Activated T-cell treated with anti-CD3 and anti-CD28 coated beads, Interleukin-2, amount 50 U/mL, for 4 hours (primary cell): ENCODE measurements at regions not wholly inside any gene's neighbourhood (a gene's known extent, or its start where the extent isn't known, plus 50 kb on each side); places are given as distances from the start of the nearest gene placed in this dataset.

Experiments used
- ATAC-seq, 2 donors: fragments of 200-7000 bp; cut with Tn5 transposase; one replicate each; pipeline ENCODE4 v1.10.0; 2021
- DNase-seq: peaks from one replicate; pipeline ENCODE4 v3.0.0-alpha.2; 2020
- H3K27me3 Mint-ChIP-seq: one replicate; pipeline ENCODE4 v1.8.0; 2021; ENCODE audit warnings: low read depth, mixed read lengths
- H3K36me3 Mint-ChIP-seq: one replicate; pipeline ENCODE4 v1.8.0; 2022; ENCODE audit warnings: mixed read lengths; ENCODE audit not compliant: insufficient read depth
- H3K4me1 Mint-ChIP-seq: one replicate; pipeline ENCODE4 v1.8.0; 2021; ENCODE audit warnings: low read depth, mixed read lengths
- H3K4me3 Mint-ChIP-seq: one replicate; pipeline ENCODE4 v1.8.0; 2021; ENCODE audit warnings: mild to moderate bottlenecking, moderate library complexity, mixed read lengths
- H3K9me3 Mint-ChIP-seq: one replicate; pipeline ENCODE4 v1.8.0; 2021; ENCODE audit warnings: mixed read lengths

GRCh38 chr10:61176424-61176823, 232.4 kb upstream of the RHOBTB1 start:
- H3K36me3 Mint-ChIP-seq, result no peaks in the 10 kb centered on the region
- no peaks in the 10 kb centered on the region for H3K9me3 Mint-ChIP-seq
- H3K4me1 Mint-ChIP-seq, result no peaks in the 10 kb centered on the region

GRCh38 chr10:61175316-61175715, 231.3 kb upstream of the RHOBTB1 start:
- no peaks in the 10 kb centered on the region for H3K9me3 Mint-ChIP-seq
- ATAC-seq, result no peak
- H3K4me1 Mint-ChIP-seq, result no peaks in the 10 kb centered on the region
- H3K27me3 Mint-ChIP-seq, result no peaks in the 10 kb centered on the region
- DNase-seq, result no peak
- H3K36me3 Mint-ChIP-seq, result no peaks in the 10 kb centered on the region
- H3K4me3 Mint-ChIP-seq, result no peak overlapping the region

More at GRCh38 chr10:61176424-61176823, 232.4 kb upstream of the RHOBTB1 start:
- no peak for ATAC-seq
- no peak for DNase-seq
- Mint-ChIP-seq H3K4me3 (no peak overlapping the region), H3K27me3 (no peaks in the 10 kb centered on the region)

GRCh38 chr10:61173450-61173849, 229.5 kb upstream of the RHOBTB1 start:
- Mint-ChIP-seq H3K4me3 (no peak overlapping the region), H3K4me1 (no peaks in the 10 kb centered on the region), H3K27me3 (no peaks in the 10 kb centered on the region), H3K9me3 (peaks cover 3% of the 10 kb centered on the region), H3K36me3 (no peaks in the 10 kb centered on the region)
- ATAC-seq (no peak), DNase-seq (no peak)

GRCh38 chr10:61172182-61172926, 228.4 kb upstream of the RHOBTB1 start:
- no peak for ATAC-seq
- no peak overlapping the region for H3K4me3 Mint-ChIP-seq
- no peak for DNase-seq
- H3K36me3 Mint-ChIP-seq, result no peaks in the 10 kb centered on the region
- H3K9me3 Mint-ChIP-seq, result peaks cover 11% of the 10 kb centered on the region
- no peaks in the 10 kb centered on the region for H3K4me1 Mint-ChIP-seq
- H3K27me3 Mint-ChIP-seq, result no peaks in the 10 kb centered on the region

- no peak overlapping the region for H3K4me3 Mint-ChIP-seq
- H3K27me3 Mint-ChIP-seq, result no peaks in the 10 kb centered on the region
- ATAC-seq (no peak), DNase-seq (no peak)
- no peaks in the 10 kb centered on the region for H3K4me1 Mint-ChIP-seq
- H3K9me3 Mint-ChIP-seq, result peaks cover 11% of the 10 kb centered on the region
- no peaks in the 10 kb centered on the region for H3K36me3 Mint-ChIP-seq
Observed at GRCh38 chr10:61170594-61170993, 226.6 kb upstream of the RHOBTB1 start.

- Mint-ChIP-seq H3K36me3 (no peaks in the 10 kb centered on the region), H3K4me1 (no peaks in the 10 kb centered on the region), H3K9me3 (peaks cover 11% of the 10 kb centered on the region), H3K4me3 (no peak overlapping the region), H3K27me3 (no peaks in the 10 kb centered on the region)
- DNase-seq, result no peak
- ATAC-seq, result no peak
Observed at GRCh38 chr10:61169294-61169693, 225.3 kb upstream of the RHOBTB1 start.

- no peaks in the 10 kb centered on the region for H3K4me1 Mint-ChIP-seq
- peaks cover 1% of the 10 kb centered on the region for H3K27me3 Mint-ChIP-seq
- peaks cover 11% of the 10 kb centered on the region for H3K9me3 Mint-ChIP-seq
- no peaks in the 10 kb centered on the region for H3K36me3 Mint-ChIP-seq
- DNase-seq, result no peak
- no peak overlapping the region for H3K4me3 Mint-ChIP-seq
- ATAC-seq, result no peak
Observed at GRCh38 chr10:61166489-61166888, 222.5 kb upstream of the RHOBTB1 start.

GRCh38 chr10:61166065-61166464, 222.1 kb upstream of the RHOBTB1 start:
- ATAC-seq (no peak), DNase-seq (no peak)
- Mint-ChIP-seq H3K36me3 (no peaks in the 10 kb centered on the region), H3K4me3 (no peak overlapping the region), H3K9me3 (peaks cover 11% of the 10 kb centered on the region), H3K27me3 (peaks cover 1% of the 10 kb centered on the region), H3K4me1 (no peaks in the 10 kb centered on the region)

GRCh38 chr10:61164458-61165160, 220.6 kb upstream of the RHOBTB1 start:
- Mint-ChIP-seq H3K36me3 (no peaks in the 10 kb centered on the region), H3K4me3 (no peak overlapping the region), H3K4me1 (no peaks in the 10 kb centered on the region), H3K9me3 (peaks cover 11% of the 10 kb centered on the region), H3K27me3 (peaks cover 1% of the 10 kb centered on the region)
- DNase-seq (no peak), ATAC-seq (no peak)

GRCh38 chr10:61163403-61163802, 219.4 kb upstream of the RHOBTB1 start:
- Mint-ChIP-seq H3K4me3 (no peak overlapping the region), H3K4me1 (no peaks in the 10 kb centered on the region), H3K36me3 (no peaks in the 10 kb centered on the region), H3K27me3 (peaks cover 1% of the 10 kb centered on the region), H3K9me3 (peaks cover 8% of the 10 kb centered on the region)
- ATAC-seq, result no peak
- no peak for DNase-seq

- H3K27me3 Mint-ChIP-seq, result peaks cover 1% of the 10 kb centered on the region
- ATAC-seq (no peak), DNase-seq (no peak)
- H3K9me3 Mint-ChIP-seq, result no peaks in the 10 kb centered on the region
- no peaks in the 10 kb centered on the region for H3K4me1 Mint-ChIP-seq
- no peak overlapping the region for H3K4me3 Mint-ChIP-seq
- no peaks in the 10 kb centered on the region for H3K36me3 Mint-ChIP-seq
Observed at GRCh38 chr10:61160253-61160652, 216.3 kb upstream of the RHOBTB1 start.

GRCh38 chr10:61159253-61159652, 215.3 kb upstream of the RHOBTB1 start:
- ATAC-seq, result no peak
- Mint-ChIP-seq H3K36me3 (no peaks in the 10 kb centered on the region), H3K4me3 (no peak overlapping the region), H3K27me3 (peaks cover 1% of the 10 kb centered on the region), H3K4me1 (no peaks in the 10 kb centered on the region), H3K9me3 (no peaks in the 10 kb centered on the region)
- no peak for DNase-seq

GRCh38 chr10:61157182-61157581, 213.2 kb upstream of the RHOBTB1 start:
- DNase-seq (no peak), ATAC-seq (no peak)
- H3K9me3 Mint-ChIP-seq, result no peaks in the 10 kb centered on the region
- H3K36me3 Mint-ChIP-seq, result no peaks in the 10 kb centered on the region
- H3K4me1 Mint-ChIP-seq, result no peaks in the 10 kb centered on the region
- H3K4me3 Mint-ChIP-seq, result no peak overlapping the region
- peaks cover 1% of the 10 kb centered on the region for H3K27me3 Mint-ChIP-seq

- H3K9me3 Mint-ChIP-seq, result no peaks in the 10 kb centered on the region
- peaks cover 2% of the 10 kb centered on the region for H3K27me3 Mint-ChIP-seq
- DNase-seq, result no peak
- no peak overlapping the region for H3K4me3 Mint-ChIP-seq
- no peak for ATAC-seq
- H3K4me1 Mint-ChIP-seq, result no peaks in the 10 kb centered on the region
- H3K36me3 Mint-ChIP-seq, result no peaks in the 10 kb centered on the region
Observed at GRCh38 chr10:61153771-61154170, 209.8 kb upstream of the RHOBTB1 start.

- no peak overlapping the region for H3K4me3 Mint-ChIP-seq
- no peaks in the 10 kb centered on the region for H3K36me3 Mint-ChIP-seq
- H3K27me3 Mint-ChIP-seq, result peaks cover 6% of the 10 kb centered on the region
- no peaks in the 10 kb centered on the region for H3K9me3 Mint-ChIP-seq
- no peak for DNase-seq
- H3K4me1 Mint-ChIP-seq, result no peaks in the 10 kb centered on the region
- ATAC-seq, result no peak
Observed at GRCh38 chr10:61151059-61151458, 207.1 kb upstream of the RHOBTB1 start.
